ENCODE measurements at regions not wholly inside any gene's neighbourhood (a gene's known extent, or its start where the extent isn't known, plus 50 kb on each side); places are given as distances from the start of the nearest gene placed in this dataset.

DNA sequence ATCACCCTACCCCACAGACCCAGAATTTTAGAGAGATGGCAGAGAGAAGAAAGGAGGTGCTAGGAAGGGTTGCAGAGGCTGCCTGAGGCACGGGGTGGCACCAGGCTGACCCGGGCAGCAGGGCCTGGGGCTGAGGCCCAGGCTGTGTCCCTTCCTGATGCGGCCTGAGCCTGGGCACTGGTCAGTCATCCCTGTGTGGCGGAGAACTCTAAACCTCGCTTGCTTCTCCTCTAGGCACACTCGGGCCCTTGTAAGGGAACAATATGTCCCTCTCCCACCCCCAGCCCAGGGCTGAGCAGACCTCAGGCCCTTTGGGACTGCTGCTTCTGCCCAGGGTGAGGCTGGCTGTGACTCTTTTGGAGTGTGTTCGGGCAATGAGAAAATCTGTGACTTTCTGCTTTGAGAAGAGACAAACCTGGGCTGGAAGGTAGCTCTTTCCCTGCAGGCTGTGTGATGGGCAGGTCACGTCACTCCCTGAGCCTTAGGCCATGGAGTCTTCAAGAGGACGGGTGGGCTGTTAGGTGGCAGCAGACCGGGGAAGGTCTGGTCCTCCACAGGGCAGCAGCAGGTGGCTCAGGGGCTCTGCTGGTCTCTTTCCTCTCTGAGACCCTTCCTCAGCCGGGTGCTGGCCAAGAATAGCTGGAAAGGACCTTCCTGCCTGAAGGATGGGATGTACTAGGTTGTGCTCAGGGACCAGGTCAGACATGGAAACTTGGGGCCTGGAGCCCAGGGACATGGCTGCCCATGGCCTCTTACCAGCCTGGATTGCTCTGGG, 96.8 kb downstream of the GLI2 start:
- H3K4me3 ChIP-seq (ENCODE audit: low read depth, low read length) = no peak overlapping the region
- TF ChIP-seq, protein P1, sequence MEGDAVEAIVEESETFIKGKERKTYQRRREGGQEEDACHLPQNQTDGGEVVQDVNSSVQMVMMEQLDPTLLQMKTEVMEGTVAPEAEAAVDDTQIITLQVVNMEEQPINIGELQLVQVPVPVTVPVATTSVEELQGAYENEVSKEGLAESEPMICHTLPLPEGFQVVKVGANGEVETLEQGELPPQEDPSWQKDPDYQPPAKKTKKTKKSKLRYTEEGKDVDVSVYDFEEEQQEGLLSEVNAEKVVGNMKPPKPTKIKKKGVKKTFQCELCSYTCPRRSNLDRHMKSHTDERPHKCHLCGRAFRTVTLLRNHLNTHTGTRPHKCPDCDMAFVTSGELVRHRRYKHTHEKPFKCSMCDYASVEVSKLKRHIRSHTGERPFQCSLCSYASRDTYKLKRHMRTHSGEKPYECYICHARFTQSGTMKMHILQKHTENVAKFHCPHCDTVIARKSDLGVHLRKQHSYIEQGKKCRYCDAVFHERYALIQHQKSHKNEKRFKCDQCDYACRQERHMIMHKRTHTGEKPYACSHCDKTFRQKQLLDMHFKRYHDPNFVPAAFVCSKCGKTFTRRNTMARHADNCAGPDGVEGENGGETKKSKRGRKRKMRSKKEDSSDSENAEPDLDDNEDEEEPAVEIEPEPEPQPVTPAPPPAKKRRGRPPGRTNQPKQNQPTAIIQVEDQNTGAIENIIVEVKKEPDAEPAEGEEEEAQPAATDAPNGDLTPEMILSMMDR (conservative IDR thresholded peaks at IDR 0.05; ENCODE audit: low read depth, low read length) = no peak

DNA sequence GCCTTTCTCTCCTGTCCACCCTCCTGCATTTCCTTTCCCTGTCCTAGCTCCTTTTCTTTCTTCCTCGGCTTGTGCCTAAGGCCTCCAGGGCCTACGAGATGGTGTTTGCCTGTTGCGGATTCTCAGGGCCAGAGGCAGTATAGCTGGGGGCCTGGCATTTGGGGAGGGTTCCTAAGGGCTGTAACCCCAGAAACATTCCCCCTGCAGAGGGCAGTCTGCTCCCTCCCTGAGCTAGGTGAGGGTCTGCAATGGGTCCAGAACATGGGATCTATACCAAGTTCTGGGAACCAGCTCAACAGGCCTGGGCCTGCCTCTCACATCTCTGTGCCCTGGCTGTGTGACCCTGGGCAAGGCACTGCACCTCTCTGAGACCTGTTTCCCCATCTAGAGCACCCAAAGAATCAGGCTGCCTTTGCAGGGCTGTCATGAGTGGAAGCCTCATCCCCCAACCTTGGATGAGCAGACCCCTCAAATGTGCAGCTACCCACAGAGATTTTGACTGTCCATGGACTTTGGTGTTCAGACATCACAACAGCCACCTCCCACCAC, 97.5 kb downstream of the GLI2 start:
- no peak for DNase-seq (ENCODE audit: low read depth)
- TF ChIP-seq, protein P1 (conservative IDR thresholded peaks at IDR 0.05; ENCODE audit: low read depth, low read length) = peak; percentile 27

More for the DNA sequence above, 96.8 kb downstream of the GLI2 start:
- DNase-seq (ENCODE audit: low read depth) = no peak

DNA sequence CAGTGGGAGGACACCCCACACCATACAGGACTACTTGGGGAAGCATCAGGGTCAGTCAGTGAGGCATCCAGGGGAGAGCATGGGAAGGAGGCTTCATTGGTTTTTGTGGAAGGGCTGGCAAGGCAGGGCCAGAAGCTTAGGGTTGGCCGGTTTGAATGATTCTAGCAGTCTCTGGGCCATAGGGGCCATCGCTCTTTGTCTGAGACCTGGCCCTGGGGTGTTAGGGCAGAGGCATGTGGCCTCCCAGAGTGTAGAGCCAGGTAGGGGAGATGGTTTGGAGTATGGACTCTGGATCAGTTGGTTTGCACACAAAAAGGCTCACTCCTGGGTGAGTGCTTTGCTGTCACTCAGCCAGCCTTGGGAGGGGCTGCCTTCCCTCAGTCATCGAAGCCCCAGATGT, 98.5 kb downstream of the GLI2 start:
- DNase-seq (ENCODE audit: low read depth) = no peak

More for the DNA sequence above, 97.5 kb downstream of the GLI2 start:
- H3K4me3 ChIP-seq (ENCODE audit: low read depth, low read length) = no peak overlapping the region

DNA sequence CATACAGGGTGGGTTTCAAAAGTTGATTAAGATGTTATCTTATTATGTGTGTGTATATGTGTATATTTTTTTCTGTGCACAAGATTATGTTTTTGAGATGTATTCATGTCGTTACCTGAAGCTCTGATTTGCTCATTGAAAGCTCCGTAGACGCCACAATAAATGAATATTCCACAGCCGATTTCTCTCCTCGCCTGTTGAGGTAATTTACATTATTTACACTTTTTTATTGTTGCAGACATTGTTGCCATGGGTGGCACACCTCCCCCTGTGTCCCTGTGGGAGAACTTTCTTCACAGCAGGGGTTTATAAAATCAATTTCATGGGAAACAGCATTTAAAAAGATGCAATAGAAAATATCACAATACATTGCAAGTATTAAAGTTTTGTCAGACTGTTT, 100.6 kb downstream of the GLI2 start:
- H3K4me3 ChIP-seq (ENCODE audit: low read depth, low read length) = no peak overlapping the region
- DNase-seq (ENCODE audit: low read depth) = no peak
- TF ChIP-seq, protein P1 (conservative IDR thresholded peaks at IDR 0.05; ENCODE audit: low read depth, low read length) = no peak

More for the DNA sequence above, 98.5 kb downstream of the GLI2 start:
- TF ChIP-seq, protein P1 (conservative IDR thresholded peaks at IDR 0.05; ENCODE audit: low read depth, low read length) = no peak
- no peak overlapping the region for H3K4me3 ChIP-seq (ENCODE audit: low read depth, low read length)

DNA sequence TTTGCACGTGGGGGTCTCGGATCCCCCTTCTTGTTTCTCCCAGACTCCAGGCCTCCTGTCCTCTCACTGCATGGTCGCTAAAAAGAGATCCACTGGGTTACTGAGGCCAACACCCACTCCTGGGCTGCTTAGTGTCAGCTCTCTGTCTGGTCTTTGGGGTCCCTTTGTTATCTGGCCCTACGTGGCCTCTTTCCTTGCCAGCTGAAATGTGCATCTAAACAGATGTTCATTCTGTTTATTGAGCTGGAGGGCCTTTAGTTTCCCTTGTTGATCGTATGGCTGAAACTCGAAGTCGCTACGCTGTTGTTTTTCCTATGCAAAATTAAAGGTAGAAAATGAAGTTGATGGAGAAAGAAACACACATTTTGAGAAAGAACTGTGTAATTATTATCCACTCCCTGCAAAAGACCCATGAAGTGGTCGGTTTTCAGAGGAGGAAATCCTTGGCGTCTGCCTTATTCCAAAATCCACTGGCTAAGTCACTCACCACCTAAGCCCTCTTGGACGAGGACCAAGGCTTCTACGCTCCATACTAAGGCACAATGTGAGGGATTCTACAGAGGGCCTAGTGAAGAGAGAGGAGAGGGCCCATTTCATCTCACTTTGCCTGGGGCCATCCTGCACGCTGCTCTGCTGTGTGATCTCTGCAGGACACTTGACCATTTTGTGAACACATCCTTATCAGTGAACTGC, 105.3 kb downstream of the GLI2 start:
- TF ChIP-seq, protein P1 (conservative IDR thresholded peaks at IDR 0.05; ENCODE audit: low read depth, low read length) = no peak
- no peak overlapping the region for H3K4me3 ChIP-seq (ENCODE audit: low read depth, low read length)
- DNase-seq (ENCODE audit: low read depth) = no peak

DNA sequence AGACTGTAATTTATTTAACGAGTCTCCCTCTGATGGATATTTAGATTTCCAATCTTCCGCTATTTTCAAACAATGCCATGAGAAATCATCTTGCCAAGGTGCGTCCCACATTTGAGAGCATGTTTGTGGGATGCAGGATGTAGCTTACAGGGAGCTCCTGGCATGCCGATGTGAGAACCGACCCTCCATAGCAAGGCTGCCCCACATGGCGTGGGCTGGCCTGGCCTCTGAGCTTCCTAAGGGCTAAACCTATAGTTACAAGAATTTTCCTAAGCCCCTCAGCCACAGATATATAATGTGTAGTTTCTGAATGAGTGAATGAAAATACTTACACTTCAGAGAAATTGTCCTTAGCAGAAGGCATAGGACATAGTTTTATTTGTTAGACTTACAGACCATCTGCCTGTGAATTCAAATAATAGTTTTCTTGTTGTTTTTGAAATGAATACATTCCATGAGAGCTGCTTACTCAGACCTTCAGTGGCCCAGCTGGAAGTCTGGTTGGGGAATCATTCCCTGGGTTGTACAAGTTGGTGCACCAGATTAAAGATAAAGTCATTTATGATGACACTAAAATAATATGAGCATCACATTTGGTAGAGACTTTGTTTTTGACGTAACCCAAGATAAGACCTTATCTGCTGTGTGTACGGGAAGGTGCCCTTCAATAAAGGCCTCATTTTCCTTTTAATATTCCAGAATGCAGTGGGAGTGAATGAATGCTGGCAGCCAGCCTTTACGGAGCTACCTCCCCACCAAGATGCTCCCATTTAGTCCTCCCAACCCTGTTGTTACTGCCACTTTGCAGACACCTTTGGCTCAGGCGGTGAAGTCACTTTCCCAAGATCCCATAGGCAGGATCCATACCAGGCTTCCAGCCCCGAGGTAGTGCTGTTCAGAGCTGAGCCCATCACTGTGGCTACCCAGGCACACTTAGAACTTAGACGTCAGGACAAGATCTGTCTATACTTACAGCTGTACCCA, 107.1 kb downstream of the GLI2 start:
- TF ChIP-seq, protein P1 (conservative IDR thresholded peaks at IDR 0.05; ENCODE audit: low read depth, low read length) = no peak
- no peak for DNase-seq (ENCODE audit: low read depth)
- H3K4me3 ChIP-seq (ENCODE audit: low read depth, low read length) = no peak overlapping the region

Measured in epithelial cell of proximal tubule (primary cell).